CD4-positive, alpha-beta T cell treated with Interleukin-4 for 1 hour (primary cell): ENCODE measurements at regions not wholly inside any gene's neighbourhood (a gene's known extent, or its start where the extent isn't known, plus 50 kb on each side); places are given as distances from the start of the nearest gene placed in this dataset.
A peak's percentile ranks its signal among the peaks of the same experiment; 100 is the strongest.
"Not testable (repeated sequence)": the region's sequence is repeated elsewhere in the genome, so short reads cannot be mapped to it uniquely, and the experiment has no call there.

Experiments
- DNase-seq, 2 donors: peaks; one replicate each; pipeline ENCODE4 v3.0.0-alpha.2; 2020 to 2022

DNA sequence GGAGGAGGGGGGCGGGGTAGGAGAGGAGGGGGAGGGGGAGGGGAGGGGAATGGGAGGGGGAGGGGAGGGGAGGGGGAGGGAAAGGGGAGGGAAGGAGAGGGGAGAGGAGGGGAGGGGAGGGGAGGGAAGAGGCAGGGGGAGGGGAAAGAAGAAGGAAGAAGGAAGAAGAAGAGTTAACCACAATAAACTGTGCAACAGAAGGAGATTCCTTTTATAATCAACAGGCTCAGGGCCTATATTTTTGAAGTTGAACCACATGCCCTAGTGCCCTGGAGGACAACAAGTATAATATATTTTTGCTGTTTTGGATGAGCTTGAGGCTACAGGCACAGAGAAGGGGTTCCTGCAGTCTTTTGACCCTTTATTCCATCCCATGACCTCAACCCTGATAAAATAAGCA is 228.2 kb upstream of the IRF2BP2 start:
- no peak for DNase-seq

GRCh38 chr1:234837713-234838112 is 227.7 kb upstream of the IRF2BP2 start:
- DNase-seq: no peak

GRCh38 chr1:234836776-234837357 is 226.9 kb upstream of the IRF2BP2 start:
- no peak for DNase-seq

DNA sequence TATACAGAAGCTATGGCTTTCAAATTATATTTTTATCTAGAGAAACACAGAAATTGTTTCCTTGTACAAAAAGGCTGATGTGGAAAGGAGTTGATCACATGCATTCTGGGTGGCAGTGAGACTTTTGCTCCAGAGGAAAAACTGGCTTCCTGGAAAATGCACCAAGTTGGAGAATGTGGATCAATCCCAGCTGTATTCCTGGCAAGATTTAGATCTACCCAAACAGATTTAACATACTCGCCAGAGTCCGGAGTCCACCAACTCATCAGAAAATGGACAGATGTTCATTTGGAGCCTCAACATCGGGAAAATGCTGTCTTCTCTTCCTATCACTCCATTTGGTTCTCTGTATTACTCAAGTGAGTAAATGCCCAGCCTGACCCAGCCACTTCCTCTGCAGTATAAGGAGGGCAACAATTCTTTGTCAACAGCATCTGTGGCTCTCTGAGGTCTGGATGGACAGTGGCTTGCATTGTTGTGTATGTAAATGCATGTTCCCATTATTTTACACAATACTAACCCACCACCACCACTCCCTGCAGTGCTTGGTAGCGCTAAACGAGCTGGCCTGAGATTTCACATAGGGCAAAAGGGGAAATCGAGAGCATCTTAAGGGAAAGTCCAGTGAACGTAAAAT is 226.2 kb upstream of the IRF2BP2 start:
- peak in 1 of 2 donors; percentile 51 for DNase-seq

DNA sequence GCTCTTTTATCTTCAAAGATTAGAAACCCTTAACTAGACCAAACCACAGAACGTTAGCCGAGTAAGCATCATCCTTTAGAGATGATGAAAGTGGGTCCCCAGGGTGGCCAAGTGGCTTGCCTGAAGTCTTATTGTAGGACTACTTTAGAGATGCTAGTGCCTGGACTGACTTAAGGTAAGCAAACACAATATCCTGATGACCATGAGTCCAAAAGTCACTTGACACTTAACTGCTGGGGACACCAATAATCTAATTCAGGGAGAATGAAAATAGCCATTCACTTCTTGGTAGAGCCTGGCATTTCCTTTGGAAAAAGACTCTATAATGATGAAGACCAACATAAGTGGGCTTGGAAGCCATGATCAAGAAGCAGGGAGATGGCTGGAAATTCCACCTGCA is 225.3 kb upstream of the IRF2BP2 start:
- DNase-seq: no peak

DNA sequence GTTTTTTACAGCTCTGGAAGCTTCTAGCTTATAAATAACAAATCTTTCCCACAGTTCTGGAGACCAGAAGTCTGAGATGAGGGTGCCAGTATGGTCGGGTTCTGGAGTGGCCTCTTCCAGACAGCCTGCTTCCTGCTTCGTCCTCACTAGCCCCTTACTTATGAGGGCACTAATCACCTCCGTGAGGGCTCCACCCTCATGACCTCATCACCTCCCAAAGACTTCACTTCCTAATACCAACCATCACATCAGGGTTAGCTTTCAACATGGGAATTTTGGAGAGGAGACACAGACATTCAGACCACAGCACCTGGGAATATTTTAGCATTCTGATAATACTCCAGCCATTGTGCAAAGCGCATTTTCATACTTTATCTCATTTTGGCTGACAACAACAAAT is 223.7 kb upstream of the IRF2BP2 start:
- no peak for DNase-seq

- no peak for DNase-seq
Observed at GRCh38 chr1:234833118-234833517, 223.1 kb upstream of the IRF2BP2 start.

- no peak for DNase-seq
Observed at GRCh38 chr1:234827656-234828055, 217.7 kb upstream of the IRF2BP2 start.

DNA sequence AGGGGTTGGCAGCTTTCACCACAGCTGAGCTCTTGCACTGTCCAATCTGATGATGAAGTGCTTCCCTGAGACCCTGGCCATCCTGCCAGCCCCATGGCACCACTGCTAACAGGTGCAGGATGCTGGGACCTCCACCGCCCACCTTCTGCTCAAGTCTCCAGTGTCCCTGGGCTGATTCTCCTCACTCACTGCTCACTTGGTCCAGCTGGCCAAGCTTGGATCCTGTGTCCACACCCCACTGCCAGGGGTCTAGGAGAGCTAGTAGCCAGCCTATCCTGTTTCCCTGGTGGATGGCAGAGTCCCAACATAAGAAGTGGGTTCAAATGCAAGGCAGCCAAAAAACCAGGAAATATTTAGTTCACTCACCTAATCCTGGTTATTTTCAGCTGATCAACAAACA is 217.2 kb upstream of the IRF2BP2 start:
- DNase-seq: no peak

DNA sequence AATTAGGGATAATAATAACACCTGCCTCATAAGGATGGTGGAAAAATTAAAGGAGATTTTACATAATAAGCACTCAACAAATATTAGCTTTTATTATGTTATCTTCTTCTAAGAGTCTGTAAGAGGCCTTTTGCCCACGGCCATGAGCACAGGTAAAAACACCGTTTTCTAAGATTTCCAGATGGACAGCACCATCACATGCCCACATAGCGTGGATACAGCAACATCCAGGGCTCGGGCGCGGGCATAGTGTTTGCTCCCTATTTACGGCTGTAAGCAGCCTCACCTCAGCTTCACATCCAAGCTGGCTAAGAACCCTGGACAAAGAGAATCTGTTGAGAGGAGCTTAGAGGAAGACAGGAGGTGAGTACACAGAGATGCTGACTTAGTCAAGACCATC is 216.4 kb upstream of the IRF2BP2 start:
- DNase-seq: no peak

DNA sequence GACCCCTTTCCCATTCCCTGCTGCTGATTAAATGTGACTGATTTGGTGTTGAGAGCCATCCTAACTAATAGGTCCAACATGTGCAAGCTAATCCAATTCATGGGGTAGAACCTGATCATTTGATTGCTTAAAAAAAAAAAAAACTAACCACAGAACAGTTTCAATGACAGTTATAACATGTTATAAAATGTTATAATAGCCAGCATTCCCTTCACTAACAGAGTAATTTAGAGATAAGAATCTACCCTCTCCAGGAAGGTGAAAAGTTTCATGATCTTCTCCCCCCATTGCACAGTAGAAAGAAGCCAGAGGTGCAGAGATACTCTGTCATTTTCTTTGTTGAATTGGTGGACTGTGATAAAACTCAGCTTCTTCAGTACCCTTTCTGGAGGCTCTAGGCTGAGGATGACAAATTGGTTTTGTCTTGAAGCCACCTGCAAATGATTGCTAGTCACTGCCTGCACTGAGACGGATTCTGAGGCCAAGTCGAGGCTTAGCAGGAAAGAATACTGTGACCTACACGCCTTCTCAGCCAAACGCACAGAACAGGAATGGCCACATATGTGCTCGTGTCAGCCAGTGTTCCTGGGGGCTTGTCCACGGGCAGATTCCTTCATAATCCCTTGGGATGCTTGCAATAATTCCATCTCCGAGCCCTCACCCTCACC is 215.7 kb upstream of the IRF2BP2 start:
- no peak for DNase-seq

DNA sequence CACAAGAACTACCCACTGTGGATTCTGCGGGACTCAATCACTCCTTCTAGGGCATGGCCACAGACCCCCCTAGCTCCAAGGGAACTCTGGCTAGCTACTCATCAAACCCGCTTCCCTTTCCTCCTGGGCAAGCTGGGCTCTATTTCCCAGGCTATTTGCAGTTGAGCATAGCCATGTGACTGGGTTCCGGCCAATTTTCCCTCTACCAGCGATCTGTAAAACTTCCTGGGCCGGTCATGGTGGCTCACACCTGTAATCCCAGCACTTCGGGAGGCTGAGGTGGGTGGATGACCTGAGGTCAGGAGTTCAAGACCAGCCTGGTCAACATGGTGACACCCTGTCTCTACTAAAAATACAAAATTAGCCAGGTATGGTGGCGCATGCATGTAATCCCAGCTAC is 214.9 kb upstream of the IRF2BP2 start:
- not testable (repeated sequence) for DNase-seq

GRCh38 chr1:234823191-234824176 is 213.5 kb upstream of the IRF2BP2 start:
- DNase-seq: no peak

- DNase-seq: no peak
Observed at GRCh38 chr1:234821840-234822239, 211.9 kb upstream of the IRF2BP2 start.

- no peak for DNase-seq
Observed at GRCh38 chr1:234820597-234820996, 210.6 kb upstream of the IRF2BP2 start.

DNA sequence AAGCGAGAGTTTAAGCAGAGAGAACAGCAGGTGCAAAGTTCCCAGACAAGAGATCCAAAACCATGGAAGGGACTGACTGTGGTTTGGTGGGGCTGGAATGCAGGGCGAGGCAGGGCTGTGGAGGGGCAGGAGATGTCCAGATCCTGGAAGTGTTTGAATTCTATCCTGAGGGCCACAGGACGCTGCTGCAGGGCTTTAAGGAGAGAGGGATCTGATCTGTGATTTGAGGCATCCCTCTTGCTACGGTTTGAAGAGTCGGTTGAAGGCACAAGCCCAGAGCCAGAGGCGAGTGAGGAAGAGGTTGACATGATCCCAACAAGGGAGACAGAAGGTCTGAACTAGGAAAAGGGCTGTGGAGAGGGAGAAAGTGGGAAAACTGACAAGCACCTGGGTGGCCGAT is 209.9 kb upstream of the IRF2BP2 start:
- not testable (repeated sequence) for DNase-seq

- not testable (repeated sequence) for DNase-seq
Observed at GRCh38 chr1:234818040-234818387, 208.0 kb upstream of the IRF2BP2 start.

GRCh38 chr1:234817313-234818039 is 207.5 kb upstream of the IRF2BP2 start:
- not testable (repeated sequence) for DNase-seq

- DNase-seq: not testable (repeated sequence)
Observed at GRCh38 chr1:234816864-234817263, 206.9 kb upstream of the IRF2BP2 start.

DNA sequence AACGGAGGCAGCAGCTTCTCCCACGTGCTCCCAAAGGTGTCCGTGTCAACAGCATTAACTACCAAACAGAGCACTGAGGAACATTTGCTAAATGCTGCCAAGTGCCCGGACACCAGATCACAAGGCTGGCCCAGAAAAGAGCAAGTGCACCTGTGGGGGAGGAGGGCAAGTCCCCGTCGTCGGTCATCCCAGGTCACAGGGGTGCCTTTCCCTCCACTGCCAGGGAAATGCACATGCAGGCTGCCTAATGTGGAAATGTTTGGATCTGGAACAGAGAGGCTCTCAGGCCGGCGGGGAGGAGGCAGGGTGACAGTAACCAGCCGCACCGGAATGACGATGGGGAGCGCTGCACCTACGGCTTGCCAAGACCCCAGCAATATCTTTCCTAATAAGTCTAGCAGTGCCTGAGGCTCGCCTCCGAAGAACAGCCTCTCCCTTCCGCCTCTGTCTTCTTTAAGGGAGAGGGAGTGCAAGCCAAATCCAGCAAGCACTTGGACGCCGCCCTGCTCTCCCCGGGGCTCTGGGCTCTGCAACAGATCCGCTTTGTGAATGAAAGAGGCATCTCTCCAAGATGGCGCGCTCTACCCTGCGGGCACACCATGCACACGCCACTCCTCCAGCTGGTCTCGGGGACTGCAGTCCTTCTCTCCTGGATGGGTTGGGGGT is 206.3 kb upstream of the IRF2BP2 start:
- DNase-seq: not testable (repeated sequence)

GRCh38 chr1:234815295-234815815 is 205.4 kb upstream of the IRF2BP2 start:
- not testable (repeated sequence) for DNase-seq

GRCh38 chr1:234814235-234814634 is 204.3 kb upstream of the IRF2BP2 start:
- not testable (repeated sequence) for DNase-seq
